Osteoblast (primary cell): ENCODE measurements at regions not wholly inside any gene's neighbourhood (a gene's known extent, or its start where the extent isn't known, plus 50 kb on each side); places are given as distances from the start of the nearest gene placed in this dataset.
A peak's percentile ranks its signal among the peaks of the same experiment; 100 is the strongest.

Experiments
- DNase-seq: peaks from one replicate; pipeline ENCODE4 v3.0.0; 2011; ENCODE audit warnings: low spot score, mixed read lengths; ENCODE audit not compliant: insufficient read length; ENCODE audit errors: missing footprints
- H2AFZ ChIP-seq: 2 replicates; pipeline ENCODE4 v1.6.0; 2011; ENCODE audit warnings: mild to moderate bottlenecking, low read length
- H3K27ac ChIP-seq: 2 replicates; pipeline ENCODE4 v1.5.1; 2011; ENCODE audit warnings: mild to moderate bottlenecking, low read depth, low read length, moderate library complexity
- H3K27me3 ChIP-seq: 2 replicates; pipeline ENCODE4 v1.6.0; 2012; ENCODE audit warnings: mild to moderate bottlenecking, control low read depth, inconsistent platforms, low read length, moderate library complexity; ENCODE audit not compliant: insufficient read depth
- H3K36me3 ChIP-seq: 2 replicates; pipeline ENCODE4 v1.5.1; 2011; ENCODE audit warnings: mild to moderate bottlenecking, low read length, control low read depth, moderate library complexity; ENCODE audit not compliant: insufficient read depth
- H3K4me1 ChIP-seq: 2 replicates; pipeline ENCODE4 v1.5.1; 2011; ENCODE audit warnings: mild to moderate bottlenecking, low read length, control low read depth, moderate library complexity; ENCODE audit not compliant: insufficient read depth
- H3K4me2 ChIP-seq: 2 replicates; pipeline ENCODE4 v1.6.0; 2011; ENCODE audit warnings: mild to moderate bottlenecking, low read length; ENCODE audit not compliant: insufficient read depth
- H3K4me3 ChIP-seq: fragments of 200-600 bp; sonication (generic); 3 replicates; pipeline ENCODE4 v1.5.1; 2012; ENCODE audit warnings: mild to moderate bottlenecking, low read length, inconsistent platforms; ENCODE audit not compliant: insufficient read depth
- H3K79me2 ChIP-seq: 2 replicates; pipeline ENCODE4 v1.6.0; 2012; ENCODE audit warnings: mild to moderate bottlenecking, low read length, control low read depth, inconsistent platforms; ENCODE audit not compliant: insufficient read depth
- H3K9me3 ChIP-seq: 2 replicates; pipeline ENCODE4 v1.5.1; 2011; ENCODE audit warnings: low read depth, low read length, control low read depth
- H4K20me1 ChIP-seq: 2 replicates; pipeline ENCODE4 v1.6.0; 2012; ENCODE audit warnings: mild to moderate bottlenecking, low read length, control low read depth; ENCODE audit not compliant: insufficient read depth
- CTCF ChIP-seq: IDR thresholded peaks from 2 replicates; pipeline ENCODE4 v1.5.1; 2011; ENCODE audit warnings: mild to moderate bottlenecking, low read depth, low read length, moderate library complexity; ENCODE audit errors: extremely low read depth

- H3K79me2 ChIP-seq: no peaks in the 10 kb centered on the region
- no peaks in the 10 kb centered on the region for H3K36me3 ChIP-seq
- H3K27me3 ChIP-seq: no peaks in the 10 kb centered on the region
- H3K27ac ChIP-seq: peak overlapping the region; percentile 35
- H3K4me1 ChIP-seq: peaks cover 31% of the 10 kb centered on the region
- H3K4me2 ChIP-seq: no peak overlapping the region
- H3K4me3 ChIP-seq: no peak overlapping the region
- DNase-seq: no peak
- TF ChIP-seq CTCF: no peak
- H4K20me1 ChIP-seq: no peaks in the 10 kb centered on the region
- peak overlapping the region; percentile 35 for H2AFZ ChIP-seq
- no peaks in the 10 kb centered on the region for H3K9me3 ChIP-seq
These were observed 273.8 kb upstream of the SNX7 start for GRCh38 chr1:98387701-98388100.

DNA sequence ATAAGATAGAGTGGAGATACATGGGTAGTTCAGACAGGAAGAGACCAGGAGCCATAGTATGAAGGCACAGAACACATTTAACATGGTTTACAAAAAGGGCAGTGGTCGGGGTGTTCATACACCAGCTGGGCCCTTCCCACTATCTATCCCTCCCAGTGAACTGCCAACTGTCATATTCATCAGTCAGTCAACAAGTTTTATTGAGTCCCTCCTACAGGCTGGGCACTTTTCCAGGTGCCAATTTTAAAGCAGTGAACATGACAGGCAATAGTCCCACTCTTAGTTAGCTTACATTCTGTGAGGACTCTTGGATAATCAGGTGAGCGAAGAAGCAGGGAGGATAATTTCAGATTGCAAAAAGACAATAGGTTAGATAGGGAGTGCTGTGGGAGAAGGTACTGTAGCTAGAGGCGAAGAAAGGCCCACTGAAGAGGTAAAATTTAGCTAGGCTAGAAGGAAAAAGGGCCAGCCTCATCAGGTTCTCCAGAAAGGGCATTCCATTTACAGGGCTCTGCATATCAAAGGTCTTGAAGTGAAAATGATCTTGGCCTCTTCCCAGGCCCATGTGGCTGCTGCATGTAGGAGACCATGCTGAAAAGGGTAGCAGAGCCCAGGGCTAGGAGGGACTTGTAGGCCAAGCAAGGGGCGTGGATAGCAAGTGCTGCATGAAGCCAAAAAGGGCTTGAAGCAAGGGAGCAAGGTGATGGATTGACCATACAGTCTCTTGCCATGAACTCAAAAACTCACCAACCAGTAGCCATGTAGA, 274.7 kb upstream of the SNX7 start:
- no peak overlapping the region for H3K27ac ChIP-seq
- TF ChIP-seq CTCF: no peak
- no peaks in the 10 kb centered on the region for H4K20me1 ChIP-seq
- no peaks in the 10 kb centered on the region for H3K9me3 ChIP-seq
- DNase-seq: no peak
- H3K4me2 ChIP-seq: no peak overlapping the region
- no peaks in the 10 kb centered on the region for H3K27me3 ChIP-seq
- H3K79me2 ChIP-seq: no peaks in the 10 kb centered on the region
- no peak overlapping the region for H3K4me3 ChIP-seq
- H3K36me3 ChIP-seq: no peaks in the 10 kb centered on the region
- peaks cover 31% of the 10 kb centered on the region for H3K4me1 ChIP-seq
- H2AFZ ChIP-seq: no peak overlapping the region

- peaks cover 31% of the 10 kb centered on the region for H3K4me1 ChIP-seq
These were observed 275.9 kb upstream of the SNX7 start for GRCh38 chr1:98385652-98386051.

More at GRCh38 chr1:98385652-98386051, 275.9 kb upstream of the SNX7 start:
- Histone ChIP-seq H3K79me2 (no peaks in the 10 kb centered on the region), H3K36me3 (no peaks in the 10 kb centered on the region), H3K4me2 (no peak overlapping the region), H3K4me3 (no peak overlapping the region), H3K27me3 (no peaks in the 10 kb centered on the region), H2AFZ (no peak overlapping the region), H3K9me3 (no peaks in the 10 kb centered on the region), H4K20me1 (no peaks in the 10 kb centered on the region), H3K27ac (no peak overlapping the region)
- no peak for TF ChIP-seq CTCF
- DNase-seq: no peak
